Liver (tissue), 3 donors: ENCODE measurements at regions not wholly inside any gene's neighbourhood (a gene's known extent, or its start where the extent isn't known, plus 50 kb on each side); places are given as distances from the start of the nearest gene placed in this dataset.

ENCODE experiments used
- FOXA1 ChIP-seq: IDR thresholded peaks from 2 replicates; pipeline ENCODE4 v1.6.1; 2016; ENCODE audit warnings: antibody characterized with exemption
- GABPA ChIP-seq, 2 donors: IDR thresholded peaks in 1 of 2; conservative IDR thresholded peaks in 1 of 2; 2 replicates each; pipeline ENCODE4 v1.6.1; 2016; ENCODE audit warnings: antibody characterized with exemption in 2 of 2, mild to moderate bottlenecking in 1 of 2, moderate library complexity in 1 of 2
- JUND ChIP-seq, 2 donors: IDR thresholded peaks; 2 replicates each; pipeline ENCODE4 v1.6.1; 2016; ENCODE audit warnings: antibody characterized with exemption in 2 of 2
- SP1 ChIP-seq: IDR thresholded peaks from 2 replicates; pipeline ENCODE4 v1.6.1; 2018; ENCODE audit warnings: antibody characterized with exemption, mild to moderate bottlenecking
- TAF1 ChIP-seq: conservative IDR thresholded peaks from 2 replicates; pipeline ENCODE4 v1.6.1; 2016; ENCODE audit warnings: antibody characterized with exemption, mild to moderate bottlenecking
- YY1 ChIP-seq: IDR thresholded peaks from 2 replicates; pipeline ENCODE4 v1.6.1; 2016; ENCODE audit warnings: antibody characterized with exemption, mild to moderate bottlenecking
- TF ChIP-seq, protein P1 (sequence below): IDR thresholded peaks from 2 replicates; pipeline ENCODE4 v1.6.1; 2016; ENCODE audit warnings: antibody characterized with exemption, mild to moderate bottlenecking
- TF ChIP-seq, protein P2 (sequence below): fragments of 150-350 bp; IDR thresholded peaks from 2 replicates; pipeline ENCODE4 v1.5.1; 2017; ENCODE audit warnings: improper control_type of control experiment, low read depth, low read length; ENCODE audit not compliant: missing input control
- TF ChIP-seq, protein P3 (sequence below): IDR thresholded peaks from 2 replicates; pipeline ENCODE4 v1.6.1; 2016; ENCODE audit warnings: antibody characterized with exemption
- TF ChIP-seq, protein P4 (sequence below): IDR thresholded peaks from 2 replicates; pipeline ENCODE4 v1.6.1; 2016; ENCODE audit warnings: antibody characterized with exemption
- TF ChIP-seq, protein P5 (sequence below): IDR thresholded peaks from 2 replicates; pipeline ENCODE4 v1.6.1; 2016; ENCODE audit warnings: antibody characterized with exemption
- donor health status: healthy.
- donor health status: healthy.

DNA sequence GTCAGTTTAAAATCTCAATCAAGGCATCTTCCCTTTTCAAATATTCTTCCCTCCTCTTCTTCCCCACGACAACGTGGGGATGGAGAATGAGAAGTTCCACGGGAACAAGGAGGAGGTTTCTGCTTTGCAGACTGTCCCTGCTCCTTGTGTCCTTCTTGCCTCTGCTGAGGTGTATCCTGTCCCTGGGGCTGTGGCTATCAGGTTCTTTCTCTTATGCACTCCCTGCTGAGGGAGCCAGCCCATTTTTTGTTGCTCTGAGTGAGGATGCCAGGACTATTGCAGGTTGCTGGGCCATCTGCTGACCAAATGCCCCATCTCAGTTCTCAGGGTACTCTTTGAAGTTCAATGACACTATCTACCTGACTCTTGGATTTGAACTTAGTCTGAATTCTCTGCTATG, 533.6 kb downstream of the RNF144B start:
- TF ChIP-seq, protein P1, sequence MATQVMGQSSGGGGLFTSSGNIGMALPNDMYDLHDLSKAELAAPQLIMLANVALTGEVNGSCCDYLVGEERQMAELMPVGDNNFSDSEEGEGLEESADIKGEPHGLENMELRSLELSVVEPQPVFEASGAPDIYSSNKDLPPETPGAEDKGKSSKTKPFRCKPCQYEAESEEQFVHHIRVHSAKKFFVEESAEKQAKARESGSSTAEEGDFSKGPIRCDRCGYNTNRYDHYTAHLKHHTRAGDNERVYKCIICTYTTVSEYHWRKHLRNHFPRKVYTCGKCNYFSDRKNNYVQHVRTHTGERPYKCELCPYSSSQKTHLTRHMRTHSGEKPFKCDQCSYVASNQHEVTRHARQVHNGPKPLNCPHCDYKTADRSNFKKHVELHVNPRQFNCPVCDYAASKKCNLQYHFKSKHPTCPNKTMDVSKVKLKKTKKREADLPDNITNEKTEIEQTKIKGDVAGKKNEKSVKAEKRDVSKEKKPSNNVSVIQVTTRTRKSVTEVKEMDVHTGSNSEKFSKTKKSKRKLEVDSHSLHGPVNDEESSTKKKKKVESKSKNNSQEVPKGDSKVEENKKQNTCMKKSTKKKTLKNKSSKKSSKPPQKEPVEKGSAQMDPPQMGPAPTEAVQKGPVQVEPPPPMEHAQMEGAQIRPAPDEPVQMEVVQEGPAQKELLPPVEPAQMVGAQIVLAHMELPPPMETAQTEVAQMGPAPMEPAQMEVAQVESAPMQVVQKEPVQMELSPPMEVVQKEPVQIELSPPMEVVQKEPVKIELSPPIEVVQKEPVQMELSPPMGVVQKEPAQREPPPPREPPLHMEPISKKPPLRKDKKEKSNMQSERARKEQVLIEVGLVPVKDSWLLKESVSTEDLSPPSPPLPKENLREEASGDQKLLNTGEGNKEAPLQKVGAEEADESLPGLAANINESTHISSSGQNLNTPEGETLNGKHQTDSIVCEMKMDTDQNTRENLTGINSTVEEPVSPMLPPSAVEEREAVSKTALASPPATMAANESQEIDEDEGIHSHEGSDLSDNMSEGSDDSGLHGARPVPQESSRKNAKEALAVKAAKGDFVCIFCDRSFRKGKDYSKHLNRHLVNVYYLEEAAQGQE, result no peak
- no peak for TF ChIP-seq SP1
- TF ChIP-seq, protein P2, sequence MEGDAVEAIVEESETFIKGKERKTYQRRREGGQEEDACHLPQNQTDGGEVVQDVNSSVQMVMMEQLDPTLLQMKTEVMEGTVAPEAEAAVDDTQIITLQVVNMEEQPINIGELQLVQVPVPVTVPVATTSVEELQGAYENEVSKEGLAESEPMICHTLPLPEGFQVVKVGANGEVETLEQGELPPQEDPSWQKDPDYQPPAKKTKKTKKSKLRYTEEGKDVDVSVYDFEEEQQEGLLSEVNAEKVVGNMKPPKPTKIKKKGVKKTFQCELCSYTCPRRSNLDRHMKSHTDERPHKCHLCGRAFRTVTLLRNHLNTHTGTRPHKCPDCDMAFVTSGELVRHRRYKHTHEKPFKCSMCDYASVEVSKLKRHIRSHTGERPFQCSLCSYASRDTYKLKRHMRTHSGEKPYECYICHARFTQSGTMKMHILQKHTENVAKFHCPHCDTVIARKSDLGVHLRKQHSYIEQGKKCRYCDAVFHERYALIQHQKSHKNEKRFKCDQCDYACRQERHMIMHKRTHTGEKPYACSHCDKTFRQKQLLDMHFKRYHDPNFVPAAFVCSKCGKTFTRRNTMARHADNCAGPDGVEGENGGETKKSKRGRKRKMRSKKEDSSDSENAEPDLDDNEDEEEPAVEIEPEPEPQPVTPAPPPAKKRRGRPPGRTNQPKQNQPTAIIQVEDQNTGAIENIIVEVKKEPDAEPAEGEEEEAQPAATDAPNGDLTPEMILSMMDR, result no peak
- TF ChIP-seq, protein P3, sequence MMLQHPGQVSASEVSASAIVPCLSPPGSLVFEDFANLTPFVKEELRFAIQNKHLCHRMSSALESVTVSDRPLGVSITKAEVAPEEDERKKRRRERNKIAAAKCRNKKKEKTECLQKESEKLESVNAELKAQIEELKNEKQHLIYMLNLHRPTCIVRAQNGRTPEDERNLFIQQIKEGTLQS, result no peak
- TF ChIP-seq, protein P4, sequence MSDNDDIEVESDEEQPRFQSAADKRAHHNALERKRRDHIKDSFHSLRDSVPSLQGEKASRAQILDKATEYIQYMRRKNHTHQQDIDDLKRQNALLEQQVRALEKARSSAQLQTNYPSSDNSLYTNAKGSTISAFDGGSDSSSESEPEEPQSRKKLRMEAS, result no peak
- TF ChIP-seq FOXA1, result no peak
- TF ChIP-seq, protein P5, sequence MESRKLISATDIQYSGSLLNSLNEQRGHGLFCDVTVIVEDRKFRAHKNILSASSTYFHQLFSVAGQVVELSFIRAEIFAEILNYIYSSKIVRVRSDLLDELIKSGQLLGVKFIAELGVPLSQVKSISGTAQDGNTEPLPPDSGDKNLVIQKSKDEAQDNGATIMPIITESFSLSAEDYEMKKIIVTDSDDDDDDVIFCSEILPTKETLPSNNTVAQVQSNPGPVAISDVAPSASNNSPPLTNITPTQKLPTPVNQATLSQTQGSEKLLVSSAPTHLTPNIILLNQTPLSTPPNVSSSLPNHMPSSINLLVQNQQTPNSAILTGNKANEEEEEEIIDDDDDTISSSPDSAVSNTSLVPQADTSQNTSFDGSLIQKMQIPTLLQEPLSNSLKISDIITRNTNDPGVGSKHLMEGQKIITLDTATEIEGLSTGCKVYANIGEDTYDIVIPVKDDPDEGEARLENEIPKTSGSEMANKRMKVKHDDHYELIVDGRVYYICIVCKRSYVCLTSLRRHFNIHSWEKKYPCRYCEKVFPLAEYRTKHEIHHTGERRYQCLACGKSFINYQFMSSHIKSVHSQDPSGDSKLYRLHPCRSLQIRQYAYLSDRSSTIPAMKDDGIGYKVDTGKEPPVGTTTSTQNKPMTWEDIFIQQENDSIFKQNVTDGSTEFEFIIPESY, result no peak
- no peak for TF ChIP-seq YY1
- TF ChIP-seq JUND (IDR thresholded peaks at IDR 0.05), result no peak
- no peak for TF ChIP-seq TAF1
- no peak for TF ChIP-seq GABPA (IDR thresholded peaks at IDR 0.05 in 1 of 2, conservative IDR thresholded peaks at IDR 0.05 in 1 of 2)
